H1 (cell line): ENCODE measurements at regions not wholly inside any gene's neighbourhood (a gene's known extent, or its start where the extent isn't known, plus 50 kb on each side); places are given as distances from the start of the nearest gene placed in this dataset.

Experiments used
- CTCF ChIA-PET: fragments of 300-600 bp; sonication (Branson Sonifier 250); formaldehyde crosslinking; loops from one replicate; lab custom pipeline; 2021; ENCODE audit not compliant: partially characterized antibody; lab: Charles Lee
- POLR2A ChIA-PET: fragments of 300-600 bp; sonication (Branson Sonifier 250); formaldehyde crosslinking; loops from one replicate; lab custom pipeline; 2021; ENCODE audit warnings: inconsistent platforms; ENCODE audit not compliant: partially characterized antibody; lab: Charles Lee
- DNase-seq, 2 experiments: peaks; one replicate each; pipeline versions ENCODE4 v3.0.0 to v3.0.0-alpha.2; 2010 to 2022; ENCODE audit warnings: low spot score in 2 of 2, low read depth in 1 of 2, mixed read lengths in 1 of 2
- FAIRE-seq: peaks from 2 replicates; lab custom pipeline; 2011; peaks lifted over from hg19 to GRCh38; lab: Jason Lieb, UNC
- H2AFZ ChIP-seq: 2 replicates; pipeline ENCODE4 v1.8.1; 2012; ENCODE audit warnings: low read length, inconsistent platforms
- H2AK5ac ChIP-seq: 2 replicates; pipeline ENCODE4 v1.6.1; 2013; ENCODE audit warnings: low read depth, low read length
- H2BK120ac ChIP-seq: replicated peaks from 2 replicates; pipeline ENCODE3; 2013; ENCODE audit warnings: low read depth, low read length, inconsistent platforms
- H2BK12ac ChIP-seq: 2 replicates; pipeline ENCODE4 v1.6.1; 2013; ENCODE audit warnings: low read depth, low read length
- H2BK15ac ChIP-seq: 2 replicates; pipeline ENCODE4 v1.6.1; 2013; ENCODE audit warnings: low read length
- H2BK20ac ChIP-seq: 2 replicates; pipeline ENCODE4 v1.6.1; 2013; ENCODE audit warnings: low read length
- H2BK5ac ChIP-seq: 2 replicates; pipeline ENCODE4 v1.6.1; 2013; ENCODE audit warnings: low read depth, low read length
- H3K14ac ChIP-seq: 2 replicates; pipeline ENCODE4 v1.6.1; 2013; ENCODE audit warnings: inconsistent platforms; ENCODE audit not compliant: insufficient read length
- H3K18ac ChIP-seq: 2 replicates; pipeline ENCODE4 v1.6.1; 2013; ENCODE audit warnings: low read length; ENCODE audit errors: extremely low read depth
- H3K23ac ChIP-seq: 2 replicates; pipeline ENCODE4 v1.6.1; 2013; ENCODE audit warnings: inconsistent platforms; ENCODE audit not compliant: insufficient read length
- H3K23me2 ChIP-seq: 2 replicates; pipeline ENCODE4 v1.6.1; 2013; ENCODE audit warnings: low read depth, low read length
- H3K27ac ChIP-seq: 2 replicates; pipeline ENCODE4 v1.6.1; 2011; ENCODE audit warnings: low read depth, low read length, inconsistent platforms
- H3K27me3 ChIP-seq, 4 experiments: replicated peaks in 1 of 4; 1 replicate in 1 of 4; 2 replicates in 3 of 4; pipeline versions ENCODE4 v1.6.1 to v1.8.1; 2011 to 2013; ENCODE audit warnings: low read length in 3 of 4, mild to moderate bottlenecking in 3 of 4, inconsistent platforms in 2 of 4, mixed read lengths in 2 of 4, moderate library complexity in 1 of 4; ENCODE audit not compliant: control insufficient read depth in 3 of 4, insufficient read depth in 3 of 4; ENCODE audit errors: extremely low read depth in 1 of 4
- H3K36me3 ChIP-seq, 4 experiments: 2 replicates each; pipeline versions ENCODE4 v1.6.1 to v1.8.1; 2011 to 2013; ENCODE audit warnings: mild to moderate bottlenecking in 4 of 4, low read length in 3 of 4, moderate library complexity in 2 of 4, control low read depth in 1 of 4, inconsistent platforms in 1 of 4; ENCODE audit not compliant: insufficient read depth in 4 of 4, control insufficient read depth in 2 of 4
- H3K4ac ChIP-seq: replicated peaks from 2 replicates; pipeline ENCODE3; 2013; ENCODE audit warnings: low read length, low read depth, mixed read lengths, inconsistent platforms; ENCODE audit not compliant: insufficient read length
- H3K4me1 ChIP-seq, 4 experiments: replicated peaks in 1 of 4; 1 replicate in 1 of 4; 2 replicates in 3 of 4; pipeline versions ENCODE4 v1.6.1 to v1.8.1; 2011 to 2013; ENCODE audit warnings: low read length in 3 of 4, inconsistent platforms in 2 of 4, mixed read lengths in 1 of 4; ENCODE audit not compliant: insufficient read depth in 4 of 4, control insufficient read depth in 3 of 4
- H3K4me2 ChIP-seq, 2 experiments: 2 replicates each; pipeline versions ENCODE4 v1.6.1 to v1.8.1; 2011 to 2013; ENCODE audit warnings: low read depth in 2 of 2, low read length in 2 of 2, control low read depth in 1 of 2, inconsistent platforms in 1 of 2, mild to moderate bottlenecking in 1 of 2; ENCODE audit not compliant: insufficient read depth in 1 of 2
- H3K4me3 ChIP-seq, 4 experiments: fragments of 200-600, 300-600 bp in 1 of 4; sonication (generic), shearing (Covaris generic), sonication (Bioruptor Twin) in 1 of 4; 2 replicates each; pipeline versions ENCODE4 v1.5.1 to v1.8.1; 2011 to 2016; ENCODE audit warnings: low read length in 4 of 4, low read depth in 3 of 4, control low read depth in 2 of 4, inconsistent platforms in 2 of 4, mild to moderate bottlenecking in 2 of 4, mixed read lengths in 1 of 4, moderate library complexity in 1 of 4; ENCODE audit not compliant: insufficient read depth in 2 of 4; ENCODE audit errors: extremely low read depth in 1 of 4
- H3K56ac ChIP-seq: replicated peaks from 2 replicates; pipeline ENCODE3; 2013; ENCODE audit warnings: low read depth, mild to moderate bottlenecking, mixed read lengths, low read length, inconsistent platforms; ENCODE audit not compliant: insufficient read length
- H3K79me1 ChIP-seq: 2 replicates; pipeline ENCODE4 v1.6.1; 2013; ENCODE audit warnings: low read depth, low read length, control low read depth
- H3K79me2 ChIP-seq, 2 experiments: 2 replicates each; pipeline versions ENCODE4 v1.6.1 to v1.8.1; 2012 to 2013; ENCODE audit warnings: low read length in 2 of 2, mild to moderate bottlenecking in 2 of 2, inconsistent platforms in 1 of 2; ENCODE audit not compliant: insufficient read depth in 2 of 2, control insufficient read depth in 1 of 2
- H3K9ac ChIP-seq, 4 experiments: replicated peaks in 1 of 4; 1 replicate in 1 of 4; 2 replicates in 3 of 4; pipeline versions ENCODE4 v1.6.1 to v1.8.1; 2011 to 2013; ENCODE audit warnings: low read depth in 3 of 4, low read length in 3 of 4, control low read depth in 2 of 4, mild to moderate bottlenecking in 2 of 4, moderate library complexity in 2 of 4, inconsistent platforms in 1 of 4; ENCODE audit errors: extremely low read depth in 1 of 4
- H3K9me3 ChIP-seq, 2 experiments: 2 replicates each; pipeline versions ENCODE4 v1.6.1 to v1.8.1; 2012 to 2013; ENCODE audit warnings: mild to moderate bottlenecking in 2 of 2, moderate library complexity in 2 of 2, control low read depth in 1 of 2, inconsistent platforms in 1 of 2, low read depth in 1 of 2, low read length in 1 of 2, mixed read lengths in 1 of 2; ENCODE audit not compliant: insufficient read depth in 2 of 2
- H4K20me1 ChIP-seq, 2 experiments: replicated peaks in 1 of 2; 2 replicates each; pipeline versions ENCODE3 to v1.8.1; 2011 to 2013; ENCODE audit warnings: inconsistent platforms in 2 of 2, low read length in 2 of 2, mild to moderate bottlenecking in 1 of 2; ENCODE audit not compliant: insufficient read depth in 2 of 2, control insufficient read depth in 1 of 2
- H4K5ac ChIP-seq: 2 replicates; pipeline ENCODE4 v1.6.1; 2013; ENCODE audit warnings: low read length, low read depth, mixed read lengths, inconsistent platforms; ENCODE audit not compliant: insufficient read length
- H4K8ac ChIP-seq: 2 replicates; pipeline ENCODE4 v1.8.0; 2013; ENCODE audit warnings: mild to moderate bottlenecking, moderate library complexity, low read length, inconsistent platforms; ENCODE audit not compliant: insufficient read depth; ENCODE audit errors: extremely low read depth
- H4K91ac ChIP-seq: replicated peaks from 2 replicates; pipeline ENCODE3; 2013; ENCODE audit warnings: low read length, mixed read lengths, inconsistent platforms; ENCODE audit not compliant: insufficient read length
- CEBPB ChIP-seq: IDR thresholded peaks from 2 replicates; pipeline ENCODE4 v1.6.1; 2012; ENCODE audit warnings: low read depth, low read length
- GTF2F1 ChIP-seq: IDR thresholded peaks from 2 replicates; pipeline ENCODE4 v1.6.1; 2012; ENCODE audit warnings: low read depth, low read length, improper control_type of control experiment, borderline replicate concordance
- HDAC2 ChIP-seq, 2 experiments: fragments of 300-600 bp in 1 of 2; sonication (generic) in 1 of 2; IDR thresholded peaks; 2 replicates each; pipeline ENCODE4 v1.6.1; 2011 to 2012; ENCODE audit warnings: low read depth in 2 of 2, low read length in 2 of 2, mild to moderate bottlenecking in 2 of 2, moderate library complexity in 2 of 2, borderline replicate concordance in 1 of 2, inconsistent platforms in 1 of 2
- HDAC6 ChIP-seq: IDR thresholded peaks from one replicate; pipeline ENCODE4 v1.7.1; 2012; ENCODE audit warnings: low read depth, mild to moderate bottlenecking, inconsistent platforms, low read length, moderate library complexity
- JUN ChIP-seq: IDR thresholded peaks from 2 replicates; pipeline ENCODE4 v1.6.1; 2011; ENCODE audit warnings: low read depth, mild to moderate bottlenecking, improper control_type of control experiment, low read length
- POLR2A ChIP-seq, 2 experiments: IDR thresholded peaks; 1 replicate in 1 of 2; 2 replicates in 1 of 2; pipeline ENCODE4 v1.6.1; 2011; ENCODE audit warnings: low read depth in 2 of 2, low read length in 2 of 2, mild to moderate bottlenecking in 2 of 2; ENCODE audit errors: control extremely low read depth in 1 of 2
- RBBP5 ChIP-seq: IDR thresholded peaks from 2 replicates; pipeline ENCODE4 v1.7.1; 2012; ENCODE audit warnings: low read depth, mild to moderate bottlenecking, inconsistent platforms, low read length, moderate library complexity, borderline replicate concordance
- SIX5 ChIP-seq: IDR thresholded peaks from 2 replicates; pipeline ENCODE4 v1.6.1; 2011; ENCODE audit warnings: mild to moderate bottlenecking, low read depth, low read length
- TAF7 ChIP-seq: optimal IDR thresholded peaks from 2 replicates; pipeline ENCODE3; 2011; ENCODE audit warnings: low read depth, mild to moderate bottlenecking, inconsistent platforms, low read length, moderate library complexity, borderline replicate concordance
- WGBS, 2 experiments: shearing (Covaris generic) in 1 of 2; methylation state at CpG; one replicate each; pipeline versions ENCODE4 v1.1.6 to v1.1.7; 2013 to 2015; ENCODE audit warnings: low lambda C conversion rate in 2 of 2, mixed read lengths in 2 of 2, inconsistent platforms in 1 of 2, low coverage in 1 of 2, missing lambda C conversion rate in 1 of 2; ENCODE audit not compliant: insufficient replicate concordance in 2 of 2, insufficient coverage in 1 of 2, insufficient read length in 1 of 2; ENCODE audit errors: extremely low coverage in 1 of 2, missing lambda C conversion rate in 1 of 2; 5-methylcytosine and 5-hydroxymethylcytosine counted together
- TF ChIP-seq, protein P1 (sequence below): IDR thresholded peaks from 2 replicates; pipeline ENCODE4 v1.6.1; 2012; ENCODE audit warnings: low read length, inconsistent platforms

DNA sequence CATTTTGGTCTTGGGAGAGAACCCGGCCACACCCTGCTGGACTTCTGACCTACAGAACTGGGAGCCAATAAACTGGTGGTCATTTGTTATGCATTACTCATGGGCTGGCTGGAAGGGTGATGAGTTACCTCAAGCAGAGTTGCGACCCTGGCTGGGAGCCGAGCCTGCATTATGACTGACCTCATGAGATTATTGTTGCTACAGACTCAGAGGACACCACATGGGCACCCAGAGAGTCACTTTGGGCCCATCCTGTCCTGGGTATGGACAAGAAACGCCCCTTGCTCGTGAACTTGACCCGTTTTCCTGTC lies 531.7 kb downstream of the TBC1D22A start:
- Histone ChIP-seq H2BK15ac (no peak overlapping the region), H3K18ac (no peak overlapping the region), H3K27ac (no peak overlapping the region), H3K27me3 (no peaks in the 10 kb centered on the region), H3K4me3 (no peak overlapping the region), H2BK20ac (no peak overlapping the region), H2BK12ac (no peak overlapping the region), H2AFZ (no peak overlapping the region), H2BK120ac (no peak overlapping the region), H3K9ac (no peak overlapping the region), H3K56ac (no peak overlapping the region), H3K36me3 (no peaks in the 10 kb centered on the region), H4K5ac (no peak overlapping the region), H3K4me2 (no peak overlapping the region), H2AK5ac (no peak overlapping the region), H3K23me2 (no peaks in the 10 kb centered on the region), H3K14ac (no peak overlapping the region), H3K4ac (no peak overlapping the region), H3K23ac (no peak overlapping the region), H3K9me3 (peaks cover 78 to 99% of the 10 kb centered on the region in 2 experiments)
- FAIRE-seq (no peak), DNase-seq (no peak)
- POLR2A ChIA-PET = no interaction called here
- WGBS, 2 experiments = 64% methylated on average over 6 of the region's 6 CpGs; no CpG with 5 or more reads in 1 of the 2 experiments
- CTCF ChIA-PET = no interaction called here
- no peak for TF ChIP-seq TAF7
- TF ChIP-seq HDAC2 (IDR thresholded peaks at IDR 0.05; ENCODE audit: borderline replicate concordance in 1 of 2, low read depth in 2 of 2, low read length in 2 of 2) = no peak
- no peak for TF ChIP-seq POLR2A (IDR thresholded peaks at IDR 0.05; ENCODE audit: control extremely low read depth in 1 of 2, low read depth in 2 of 2, low read length in 2 of 2)
- TF ChIP-seq JUN = no peak
- no peak for TF ChIP-seq SIX5
- no peak for TF ChIP-seq RBBP5
- TF ChIP-seq, protein P1, sequence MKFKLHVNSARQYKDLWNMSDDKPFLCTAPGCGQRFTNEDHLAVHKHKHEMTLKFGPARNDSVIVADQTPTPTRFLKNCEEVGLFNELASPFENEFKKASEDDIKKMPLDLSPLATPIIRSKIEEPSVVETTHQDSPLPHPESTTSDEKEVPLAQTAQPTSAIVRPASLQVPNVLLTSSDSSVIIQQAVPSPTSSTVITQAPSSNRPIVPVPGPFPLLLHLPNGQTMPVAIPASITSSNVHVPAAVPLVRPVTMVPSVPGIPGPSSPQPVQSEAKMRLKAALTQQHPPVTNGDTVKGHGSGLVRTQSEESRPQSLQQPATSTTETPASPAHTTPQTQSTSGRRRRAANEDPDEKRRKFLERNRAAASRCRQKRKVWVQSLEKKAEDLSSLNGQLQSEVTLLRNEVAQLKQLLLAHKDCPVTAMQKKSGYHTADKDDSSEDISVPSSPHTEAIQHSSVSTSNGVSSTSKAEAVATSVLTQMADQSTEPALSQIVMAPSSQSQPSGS = no peak
- no peak for TF ChIP-seq CEBPB
- TF ChIP-seq GTF2F1 = no peak
- no peak for TF ChIP-seq HDAC6
- TF ChIP-seq, all 59 proteins: peak for 0
- H3K4me1 ChIP-seq = no peaks in the 10 kb centered on the region
- H3K79me2 ChIP-seq = no peaks in the 10 kb centered on the region
- H4K20me1 ChIP-seq = no peaks in the 10 kb centered on the region
- no peak overlapping the region for H2BK5ac ChIP-seq
- no peak overlapping the region for H4K91ac ChIP-seq
- H4K8ac ChIP-seq = no peak overlapping the region
- no peaks in the 10 kb centered on the region for H3K79me1 ChIP-seq
